Astrocyte (in vitro differentiated cells and primary cell): ENCODE measurements at regions not wholly inside any gene's neighbourhood (a gene's known extent, or its start where the extent isn't known, plus 50 kb on each side); places are given as distances from the start of the nearest gene placed in this dataset.

ENCODE experiments used
- DNase-seq: peaks from one replicate; pipeline ENCODE4 v3.0.0-alpha.2; 2010; ENCODE audit warnings: low read depth
- FAIRE-seq: peaks from 2 replicates; lab custom pipeline; 2011; peaks lifted over from hg19 to GRCh38; lab: Jason Lieb, UNC
- H2AFZ ChIP-seq: 2 replicates; pipeline ENCODE4 v1.6.0; 2012; ENCODE audit warnings: low read depth, low read length, inconsistent platforms
- H3K27ac ChIP-seq: 2 replicates; pipeline ENCODE4 v1.5.1; 2011; ENCODE audit warnings: low read depth, low read length, inconsistent platforms
- H3K27me3 ChIP-seq: 2 replicates; pipeline ENCODE4 v1.6.0; 2011; ENCODE audit warnings: low read length, inconsistent platforms; ENCODE audit not compliant: insufficient read depth
- H3K36me3 ChIP-seq: 2 replicates; pipeline ENCODE4 v1.5.1; 2011; ENCODE audit warnings: low read length, inconsistent platforms; ENCODE audit not compliant: insufficient read depth
- H3K4me1 ChIP-seq: 2 replicates; pipeline ENCODE4 v1.5.1; 2011; ENCODE audit warnings: low read length, inconsistent platforms; ENCODE audit not compliant: insufficient read depth
- H3K4me2 ChIP-seq: 2 replicates; pipeline ENCODE4 v1.6.0; 2012; ENCODE audit warnings: low read length, inconsistent platforms
- H3K4me3 ChIP-seq: 2 replicates; pipeline ENCODE4 v1.5.1; 2011; ENCODE audit warnings: low read depth, mild to moderate bottlenecking, low read length, inconsistent platforms; ENCODE audit not compliant: insufficient read depth
- H3K79me2 ChIP-seq: 2 replicates; pipeline ENCODE4 v1.6.0; 2012; ENCODE audit warnings: mild to moderate bottlenecking, low read length, inconsistent platforms; ENCODE audit not compliant: insufficient read depth
- H3K9ac ChIP-seq: 2 replicates; pipeline ENCODE4 v1.6.0; 2012; ENCODE audit warnings: mild to moderate bottlenecking, low read length, inconsistent platforms
- H3K9me3 ChIP-seq: 2 replicates; pipeline ENCODE4 v1.5.1; 2012; ENCODE audit warnings: low read depth, mild to moderate bottlenecking, low read length, inconsistent platforms; ENCODE audit not compliant: insufficient read depth
- H4K20me1 ChIP-seq: 2 replicates; pipeline ENCODE4 v1.6.0; 2012; ENCODE audit warnings: low read length, inconsistent platforms; ENCODE audit not compliant: insufficient read depth
- H3K27ac Mint-ChIP-seq: one replicate; pipeline ENCODE4 v1.8.0; 2021; ENCODE audit warnings: mild to moderate bottlenecking, mixed read lengths; ENCODE audit not compliant: unreplicated experiment
- H3K27me3 Mint-ChIP-seq: one replicate; pipeline ENCODE4 v1.8.0; 2021; ENCODE audit warnings: low read depth, mixed read lengths; ENCODE audit not compliant: unreplicated experiment
- H3K36me3 Mint-ChIP-seq: one replicate; pipeline ENCODE4 v1.8.0; 2021; ENCODE audit warnings: low read depth, mixed read lengths; ENCODE audit not compliant: unreplicated experiment
- H3K4me1 Mint-ChIP-seq: one replicate; pipeline ENCODE4 v1.8.0; 2021; ENCODE audit warnings: low read depth, mixed read lengths; ENCODE audit not compliant: unreplicated experiment
- H3K4me3 Mint-ChIP-seq: one replicate; pipeline ENCODE4 v1.8.0; 2021; ENCODE audit warnings: mild to moderate bottlenecking, moderate library complexity, mixed read lengths; ENCODE audit not compliant: unreplicated experiment
- H3K9me3 Mint-ChIP-seq: one replicate; pipeline ENCODE4 v1.8.0; 2021; ENCODE audit warnings: mild to moderate bottlenecking, mixed read lengths; ENCODE audit not compliant: unreplicated experiment
- EZH2 ChIP-seq: IDR thresholded peaks from 2 replicates; pipeline ENCODE4 v1.6.1; 2012; ENCODE audit warnings: mild to moderate bottlenecking, low read length, inconsistent platforms; ENCODE audit not compliant: insufficient read depth
- TF ChIP-seq, protein P1 (sequence below): IDR thresholded peaks from 2 replicates; pipeline ENCODE4 v1.5.1; 2011; ENCODE audit warnings: low read depth, mild to moderate bottlenecking, inconsistent platforms, low read length, moderate library complexity; ENCODE audit not compliant: insufficient read depth

DNA sequence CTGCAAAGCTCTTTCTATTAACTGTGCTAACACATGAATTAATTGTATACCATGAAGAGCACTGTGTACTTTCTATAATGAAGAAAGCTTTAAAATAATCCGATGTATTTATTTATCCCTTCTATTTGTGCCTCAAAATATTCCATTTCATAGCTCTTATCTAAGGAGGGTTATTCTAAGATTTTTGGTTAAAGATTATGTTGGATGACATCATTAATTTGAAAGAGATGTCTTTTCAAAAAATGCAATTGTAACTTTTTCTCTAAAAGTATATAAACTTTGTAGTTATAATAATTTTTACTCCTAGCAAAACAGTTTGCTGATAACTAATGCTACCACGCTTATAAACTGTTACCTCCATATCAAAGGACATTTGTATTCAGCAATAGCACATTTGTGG is 192.4 kb upstream of the HSF2 start:
- Histone ChIP-seq H3K9ac (no peak overlapping the region), H3K27ac (no peak overlapping the region), H4K20me1 (no peaks in the 10 kb centered on the region), H3K4me1 (no peaks in the 10 kb centered on the region), H2AFZ (no peak overlapping the region), H3K79me2 (no peaks in the 10 kb centered on the region), H3K27me3 (no peaks in the 10 kb centered on the region), H3K4me2 (no peak overlapping the region), H3K9me3 (no peaks in the 10 kb centered on the region), H3K36me3 (no peaks in the 10 kb centered on the region), H3K4me3 (no peak overlapping the region)
- FAIRE-seq (no peak), DNase-seq (no peak)
- Mint-ChIP-seq H3K27ac (no peak overlapping the region), H3K27me3 (no peaks in the 10 kb centered on the region), H3K4me3 (no peak overlapping the region), H3K9me3 (no peaks in the 10 kb centered on the region), H3K36me3 (no peaks in the 10 kb centered on the region), H3K4me1 (peaks cover 9% of the 10 kb centered on the region)
- TF ChIP-seq, protein P1, sequence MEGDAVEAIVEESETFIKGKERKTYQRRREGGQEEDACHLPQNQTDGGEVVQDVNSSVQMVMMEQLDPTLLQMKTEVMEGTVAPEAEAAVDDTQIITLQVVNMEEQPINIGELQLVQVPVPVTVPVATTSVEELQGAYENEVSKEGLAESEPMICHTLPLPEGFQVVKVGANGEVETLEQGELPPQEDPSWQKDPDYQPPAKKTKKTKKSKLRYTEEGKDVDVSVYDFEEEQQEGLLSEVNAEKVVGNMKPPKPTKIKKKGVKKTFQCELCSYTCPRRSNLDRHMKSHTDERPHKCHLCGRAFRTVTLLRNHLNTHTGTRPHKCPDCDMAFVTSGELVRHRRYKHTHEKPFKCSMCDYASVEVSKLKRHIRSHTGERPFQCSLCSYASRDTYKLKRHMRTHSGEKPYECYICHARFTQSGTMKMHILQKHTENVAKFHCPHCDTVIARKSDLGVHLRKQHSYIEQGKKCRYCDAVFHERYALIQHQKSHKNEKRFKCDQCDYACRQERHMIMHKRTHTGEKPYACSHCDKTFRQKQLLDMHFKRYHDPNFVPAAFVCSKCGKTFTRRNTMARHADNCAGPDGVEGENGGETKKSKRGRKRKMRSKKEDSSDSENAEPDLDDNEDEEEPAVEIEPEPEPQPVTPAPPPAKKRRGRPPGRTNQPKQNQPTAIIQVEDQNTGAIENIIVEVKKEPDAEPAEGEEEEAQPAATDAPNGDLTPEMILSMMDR = no peak
- TF ChIP-seq EZH2 = no peak

GRCh38 chr6:122207794-122208193 is 191.7 kb upstream of the HSF2 start:
- Mint-ChIP-seq H3K27me3 (no peaks in the 10 kb centered on the region), H3K27ac (peak overlapping the region; percentile 3), H3K4me1 (peaks cover 9% of the 10 kb centered on the region), H3K9me3 (no peaks in the 10 kb centered on the region), H3K4me3 (no peak overlapping the region), H3K36me3 (no peaks in the 10 kb centered on the region)
- H3K4me1 ChIP-seq = no peaks in the 10 kb centered on the region
- no peaks in the 10 kb centered on the region for H3K36me3 ChIP-seq
- no peak overlapping the region for H3K27ac ChIP-seq
- no peaks in the 10 kb centered on the region for H3K79me2 ChIP-seq
- DNase-seq (peak; percentile 42), FAIRE-seq (no peak)
- no peaks in the 10 kb centered on the region for H3K9me3 ChIP-seq
- H3K4me3 ChIP-seq = no peak overlapping the region
- H3K9ac ChIP-seq = no peak overlapping the region
- H3K4me2 ChIP-seq = no peak overlapping the region
- TF ChIP-seq, protein P1 = no peak
- TF ChIP-seq EZH2 = no peak
- H4K20me1 ChIP-seq = no peaks in the 10 kb centered on the region
- no peaks in the 10 kb centered on the region for H3K27me3 ChIP-seq
- H2AFZ ChIP-seq = no peak overlapping the region

- H3K27ac ChIP-seq = no peak overlapping the region
- H3K4me3 ChIP-seq = no peak overlapping the region
- H3K4me1 ChIP-seq = no peaks in the 10 kb centered on the region
- Mint-ChIP-seq H3K36me3 (no peaks in the 10 kb centered on the region), H3K9me3 (no peaks in the 10 kb centered on the region), H3K4me1 (peaks cover 3% of the 10 kb centered on the region), H3K27me3 (no peaks in the 10 kb centered on the region), H3K4me3 (no peak overlapping the region), H3K27ac (no peak overlapping the region)
- H3K4me2 ChIP-seq = no peak overlapping the region
- no peaks in the 10 kb centered on the region for H3K27me3 ChIP-seq
- no peak overlapping the region for H3K9ac ChIP-seq
- H3K9me3 ChIP-seq = no peaks in the 10 kb centered on the region
- no peaks in the 10 kb centered on the region for H4K20me1 ChIP-seq
- no peak overlapping the region for H2AFZ ChIP-seq
- TF ChIP-seq, protein P1 = no peak
- no peak for TF ChIP-seq EZH2
- FAIRE-seq (no peak), DNase-seq (no peak)
- no peaks in the 10 kb centered on the region for H3K79me2 ChIP-seq
- H3K36me3 ChIP-seq = no peaks in the 10 kb centered on the region
Observed at GRCh38 chr6:122214605-122215318, 184.7 kb upstream of the HSF2 start.
